BLaER1 (cell line): ENCODE measurements at regions not wholly inside any gene's neighbourhood (a gene's known extent, or its start where the extent isn't known, plus 50 kb on each side); places are given as distances from the start of the nearest gene placed in this dataset.

Experiments used
- H3K27ac ChIP-seq: shearing (Covaris generic); formaldehyde crosslinking; 2 replicates; pipeline ENCODE4 v1.8.1; 2022
- H3K27me3 ChIP-seq: shearing (Covaris generic); formaldehyde crosslinking; 2 replicates; pipeline ENCODE4 v1.8.1; 2022
- H3K36me3 ChIP-seq: shearing (Covaris generic); formaldehyde crosslinking; 2 replicates; pipeline ENCODE4 v1.8.1; 2022
- H3K4me1 ChIP-seq: shearing (Covaris generic); formaldehyde crosslinking; 2 replicates; pipeline ENCODE4 v1.8.1; 2022
- H3K4me2 ChIP-seq: shearing (Covaris generic); formaldehyde crosslinking; 2 replicates; pipeline ENCODE4 v1.8.1; 2022
- H3K4me3 ChIP-seq: shearing (Covaris generic); formaldehyde crosslinking; 2 replicates; pipeline ENCODE4 v1.8.1; 2022
- H3K9ac ChIP-seq: shearing (Covaris generic); formaldehyde crosslinking; 2 replicates; pipeline ENCODE4 v1.8.1; 2022
- H3K9me3 ChIP-seq: shearing (Covaris generic); formaldehyde crosslinking; 2 replicates; pipeline ENCODE4 v1.8.1; 2022
- H4K20me1 ChIP-seq: shearing (Covaris generic); formaldehyde crosslinking; 2 replicates; pipeline ENCODE4 v1.8.1; 2022
- Cebpa-rat ChIP-seq: shearing (Covaris generic); IDR thresholded peaks from 2 replicates; pipeline ENCODE4 v1.8.1; 2022

GRCh38 chr9:18194316-18194715, 279.6 kb upstream of the ADAMTSL1 start:
- H3K9ac ChIP-seq = no peak overlapping the region
- no peak overlapping the region for H3K4me3 ChIP-seq
- no peak for TF ChIP-seq Cebpa-rat
- no peak overlapping the region for H3K27ac ChIP-seq
- no peaks in the 10 kb centered on the region for H3K4me1 ChIP-seq
- H3K36me3 ChIP-seq = no peaks in the 10 kb centered on the region
- no peaks in the 10 kb centered on the region for H3K27me3 ChIP-seq
- no peaks in the 10 kb centered on the region for H3K9me3 ChIP-seq
- no peaks in the 10 kb centered on the region for H4K20me1 ChIP-seq
- H3K4me2 ChIP-seq = no peak overlapping the region

GRCh38 chr9:18195223-18195622, 278.7 kb upstream of the ADAMTSL1 start:
- Histone ChIP-seq H3K9ac (no peak overlapping the region), H3K27ac (no peak overlapping the region), H3K27me3 (no peaks in the 10 kb centered on the region), H3K4me2 (no peak overlapping the region), H4K20me1 (no peaks in the 10 kb centered on the region), H3K4me1 (no peaks in the 10 kb centered on the region), H3K9me3 (no peaks in the 10 kb centered on the region), H3K4me3 (no peak overlapping the region), H3K36me3 (no peaks in the 10 kb centered on the region)
- no peak for TF ChIP-seq Cebpa-rat

GRCh38 chr9:18202924-18203323, 271.0 kb upstream of the ADAMTSL1 start:
- H3K36me3 ChIP-seq = no peaks in the 10 kb centered on the region
- no peak overlapping the region for H3K27ac ChIP-seq
- no peak overlapping the region for H3K9ac ChIP-seq
- H3K4me3 ChIP-seq = no peak overlapping the region
- H3K4me1 ChIP-seq = no peaks in the 10 kb centered on the region
- no peak for TF ChIP-seq Cebpa-rat
- H3K9me3 ChIP-seq = no peaks in the 10 kb centered on the region
- no peaks in the 10 kb centered on the region for H3K27me3 ChIP-seq
- no peaks in the 10 kb centered on the region for H4K20me1 ChIP-seq
- H3K4me2 ChIP-seq = no peak overlapping the region

DNA sequence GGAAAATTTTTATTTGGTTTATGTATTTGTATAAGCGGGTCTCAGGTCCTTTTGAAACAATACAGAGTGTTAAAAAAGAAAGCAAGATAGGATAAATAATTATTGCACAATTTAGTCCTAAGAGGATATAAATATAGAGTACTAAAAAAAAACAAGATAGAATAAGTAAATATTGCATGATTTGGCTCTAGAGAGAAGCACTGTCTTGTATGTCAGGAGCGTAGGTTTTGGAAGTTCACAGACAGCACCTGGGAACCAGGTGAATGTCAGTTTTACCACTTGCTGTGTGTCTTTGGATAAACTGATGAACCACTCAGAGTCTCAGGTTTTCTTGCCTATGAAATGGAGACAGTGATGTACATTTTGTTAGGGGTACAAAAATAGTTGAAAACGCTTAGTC, 266.2 kb upstream of the ADAMTSL1 start:
- H3K4me2 ChIP-seq = no peak overlapping the region
- H3K27ac ChIP-seq = no peak overlapping the region
- TF ChIP-seq Cebpa-rat = no peak
- no peaks in the 10 kb centered on the region for H3K27me3 ChIP-seq
- H3K9me3 ChIP-seq = no peaks in the 10 kb centered on the region
- H3K36me3 ChIP-seq = no peaks in the 10 kb centered on the region
- H3K4me3 ChIP-seq = no peak overlapping the region
- no peaks in the 10 kb centered on the region for H4K20me1 ChIP-seq
- no peak overlapping the region for H3K9ac ChIP-seq
- no peaks in the 10 kb centered on the region for H3K4me1 ChIP-seq

DNA sequence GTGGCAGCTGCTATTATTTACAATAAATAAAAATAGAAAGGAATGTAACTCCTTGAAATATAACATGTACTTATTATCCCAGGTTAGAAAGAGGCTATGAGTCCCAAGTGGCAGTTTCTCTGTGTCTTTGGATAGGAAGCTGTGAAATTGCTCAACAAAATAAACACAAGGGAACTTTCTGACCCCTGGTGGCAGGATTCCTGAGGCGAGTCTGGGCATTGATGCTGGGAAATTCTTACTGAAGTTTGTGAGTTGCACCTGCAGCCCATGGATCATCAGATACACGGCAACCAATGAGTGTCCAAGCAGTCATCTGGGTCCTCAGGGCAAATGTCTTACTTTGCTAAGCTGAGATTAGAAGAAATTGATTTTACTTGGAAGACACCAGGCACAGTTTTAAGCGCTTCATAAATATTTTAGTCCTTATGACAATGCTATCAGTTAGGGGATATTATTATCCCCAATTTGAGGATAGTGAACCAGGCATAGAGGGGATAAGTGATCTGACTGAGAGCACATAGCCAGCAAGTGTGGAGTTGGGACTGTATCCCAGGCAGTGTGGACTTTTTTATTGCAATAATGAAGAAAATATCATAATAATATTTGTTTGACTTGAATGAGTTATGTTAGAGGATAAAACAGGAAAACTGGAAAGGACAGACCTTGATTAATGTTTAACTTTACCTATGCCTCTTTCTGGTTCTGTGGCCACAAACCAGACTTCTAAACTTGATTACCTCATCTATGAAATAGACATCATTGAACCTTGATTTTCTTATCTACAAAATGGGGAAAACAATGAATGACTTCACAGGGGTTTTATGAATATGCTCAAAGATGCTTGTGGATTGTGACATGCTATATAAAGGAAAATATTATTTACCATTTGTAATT, 265.5 kb upstream of the ADAMTSL1 start:
- no peaks in the 10 kb centered on the region for H4K20me1 ChIP-seq
- H3K36me3 ChIP-seq = no peaks in the 10 kb centered on the region
- H3K27ac ChIP-seq = no peak overlapping the region
- no peaks in the 10 kb centered on the region for H3K9me3 ChIP-seq
- no peak for TF ChIP-seq Cebpa-rat
- H3K9ac ChIP-seq = no peak overlapping the region
- H3K4me1 ChIP-seq = peaks cover 1% of the 10 kb centered on the region
- H3K27me3 ChIP-seq = no peaks in the 10 kb centered on the region
- H3K4me3 ChIP-seq = no peak overlapping the region
- no peak overlapping the region for H3K4me2 ChIP-seq

DNA sequence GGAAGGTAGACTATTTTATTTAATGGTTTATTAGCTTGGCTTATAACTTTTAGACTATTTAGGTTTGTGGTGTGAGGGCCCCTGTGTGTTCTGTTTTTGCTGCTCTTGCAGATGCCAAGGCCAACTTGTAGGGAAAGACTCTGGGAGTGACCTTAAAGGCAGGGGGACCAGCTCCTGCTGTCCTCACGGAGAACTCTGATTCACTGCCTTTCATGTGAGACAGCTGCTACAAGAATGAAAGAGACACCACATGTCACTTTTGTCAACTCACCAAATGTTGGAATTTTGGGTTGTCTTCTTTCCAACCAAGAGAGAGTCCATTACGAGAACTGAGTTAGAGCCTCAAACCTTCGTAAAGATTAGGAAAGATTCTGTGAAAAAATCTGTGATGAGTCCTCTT, 258.3 kb upstream of the ADAMTSL1 start:
- H4K20me1 ChIP-seq = no peaks in the 10 kb centered on the region
- no peak for TF ChIP-seq Cebpa-rat
- H3K27me3 ChIP-seq = no peaks in the 10 kb centered on the region
- H3K4me3 ChIP-seq = no peak overlapping the region
- H3K9me3 ChIP-seq = no peaks in the 10 kb centered on the region
- H3K36me3 ChIP-seq = no peaks in the 10 kb centered on the region
- H3K27ac ChIP-seq = no peak overlapping the region
- no peak overlapping the region for H3K9ac ChIP-seq
- H3K4me1 ChIP-seq = peaks cover 6% of the 10 kb centered on the region
- no peak overlapping the region for H3K4me2 ChIP-seq

- Histone ChIP-seq H3K36me3 (no peaks in the 10 kb centered on the region), H3K4me1 (peaks cover 6% of the 10 kb centered on the region), H3K9ac (no peak overlapping the region), H3K4me2 (no peak overlapping the region), H3K27ac (no peak overlapping the region), H3K4me3 (no peak overlapping the region), H4K20me1 (no peaks in the 10 kb centered on the region), H3K27me3 (no peaks in the 10 kb centered on the region), H3K9me3 (no peaks in the 10 kb centered on the region)
- no peak for TF ChIP-seq Cebpa-rat
These were observed 257.6 kb upstream of the ADAMTSL1 start for GRCh38 chr9:18216376-18216775.

DNA sequence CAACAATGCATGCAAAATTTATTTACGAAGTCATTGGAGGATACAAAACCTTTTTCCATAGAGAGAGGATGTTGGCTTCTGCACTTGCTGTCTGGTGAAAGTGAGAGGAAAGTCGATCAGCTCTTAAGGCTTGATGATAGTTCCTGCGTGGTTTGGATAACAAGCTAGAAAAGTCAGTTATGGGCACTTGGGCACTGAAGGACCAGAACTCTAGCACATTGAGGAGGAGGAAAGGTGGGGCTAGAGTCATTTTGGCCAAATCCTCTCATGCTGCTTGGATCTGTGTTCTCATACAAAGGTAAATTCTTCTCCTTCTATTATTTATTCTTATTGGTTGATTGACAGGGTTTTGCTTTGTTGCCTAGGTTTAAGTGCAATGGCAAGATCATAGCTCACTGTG, 245.9 kb upstream of the ADAMTSL1 start:
- no peak overlapping the region for H3K9ac ChIP-seq
- no peak overlapping the region for H3K27ac ChIP-seq
- no peaks in the 10 kb centered on the region for H4K20me1 ChIP-seq
- no peak overlapping the region for H3K4me3 ChIP-seq
- no peaks in the 10 kb centered on the region for H3K36me3 ChIP-seq
- H3K4me2 ChIP-seq = no peak overlapping the region
- H3K27me3 ChIP-seq = no peaks in the 10 kb centered on the region
- no peak for TF ChIP-seq Cebpa-rat
- no peaks in the 10 kb centered on the region for H3K4me1 ChIP-seq
- no peaks in the 10 kb centered on the region for H3K9me3 ChIP-seq

GRCh38 chr9:18229992-18230676, 243.8 kb upstream of the ADAMTSL1 start:
- H3K9me3 ChIP-seq = no peaks in the 10 kb centered on the region
- H3K27ac ChIP-seq = no peak overlapping the region
- no peak for TF ChIP-seq Cebpa-rat
- no peak overlapping the region for H3K4me2 ChIP-seq
- H3K4me3 ChIP-seq = no peak overlapping the region
- no peak overlapping the region for H3K9ac ChIP-seq
- no peaks in the 10 kb centered on the region for H3K36me3 ChIP-seq
- H4K20me1 ChIP-seq = no peaks in the 10 kb centered on the region
- H3K27me3 ChIP-seq = no peaks in the 10 kb centered on the region
- no peaks in the 10 kb centered on the region for H3K4me1 ChIP-seq

GRCh38 chr9:18233311-18233710, 240.6 kb upstream of the ADAMTSL1 start:
- H3K9ac ChIP-seq = no peak overlapping the region
- H3K4me2 ChIP-seq = no peak overlapping the region
- no peak for TF ChIP-seq Cebpa-rat
- no peaks in the 10 kb centered on the region for H3K9me3 ChIP-seq
- H3K4me3 ChIP-seq = no peak overlapping the region
- no peak overlapping the region for H3K27ac ChIP-seq
- H3K4me1 ChIP-seq = no peaks in the 10 kb centered on the region
- no peaks in the 10 kb centered on the region for H3K36me3 ChIP-seq
- no peaks in the 10 kb centered on the region for H4K20me1 ChIP-seq
- H3K27me3 ChIP-seq = no peaks in the 10 kb centered on the region
